ENCODE measurements at regions not wholly inside any gene's neighbourhood (a gene's known extent, or its start where the extent isn't known, plus 50 kb on each side); places are given as distances from the start of the nearest gene placed in this dataset.
"Not testable (repeated sequence)": the region's sequence is repeated elsewhere in the genome, so short reads cannot be mapped to it uniquely, and the experiment has no call there.

DNA sequence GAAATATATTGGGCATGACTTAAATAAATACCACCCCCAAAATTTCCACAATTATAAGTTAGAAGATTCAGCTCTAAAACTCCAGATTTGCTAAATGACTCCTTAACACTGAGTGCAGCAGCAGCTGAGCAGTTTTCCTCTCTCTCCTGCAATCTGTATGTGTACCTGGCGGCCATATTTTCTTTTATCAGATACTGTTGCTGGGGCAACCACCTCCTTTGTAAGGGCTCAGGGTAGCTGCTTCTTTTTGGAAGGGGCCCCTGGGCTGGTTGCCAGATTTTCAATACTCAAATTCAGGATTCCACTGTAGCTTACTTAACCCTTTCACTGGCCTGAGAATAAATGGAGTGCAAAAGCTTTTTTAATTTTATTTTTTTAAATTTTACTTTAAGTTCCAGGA lies 197.0 kb downstream of the TAF11L14 start:
- no peak for DNase-seq

DNA sequence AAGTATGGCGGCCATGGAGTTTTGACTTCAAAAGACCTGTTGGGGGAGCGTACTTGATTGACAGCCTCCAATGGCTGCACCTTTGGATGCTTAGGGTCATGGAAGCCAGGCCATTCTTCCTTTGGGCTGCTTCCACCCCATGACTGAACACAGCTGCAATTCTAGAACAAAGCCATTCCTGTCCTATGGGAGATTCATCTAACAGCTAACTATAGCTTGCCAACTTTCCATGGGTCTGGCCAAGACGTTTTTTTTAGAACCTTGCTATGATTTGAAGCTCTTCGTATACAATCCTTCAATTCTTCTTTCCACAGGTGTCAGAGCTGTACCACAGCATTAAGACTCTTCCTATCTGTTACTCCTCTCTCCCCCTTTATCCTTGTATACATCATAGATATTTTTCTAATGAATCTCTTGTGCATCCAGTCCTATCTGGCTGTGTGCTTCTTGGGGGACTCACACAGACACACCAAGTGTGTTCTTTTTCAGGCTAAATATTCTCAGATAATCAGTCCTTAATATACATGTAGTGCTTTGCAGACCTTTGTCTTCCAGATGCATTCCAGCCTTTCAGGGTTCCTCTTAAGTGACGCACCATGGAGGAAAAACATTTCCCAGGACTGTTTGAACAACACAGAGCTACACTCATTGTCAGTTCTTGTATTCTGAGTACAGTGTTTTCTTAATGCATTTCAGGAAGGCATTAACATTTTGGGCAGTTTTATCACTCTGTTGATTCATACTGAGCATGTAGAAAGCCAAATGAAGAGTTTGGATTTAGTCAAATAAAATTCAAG lies 198.9 kb downstream of the TAF11L14 start:
- no peak for DNase-seq

DNA sequence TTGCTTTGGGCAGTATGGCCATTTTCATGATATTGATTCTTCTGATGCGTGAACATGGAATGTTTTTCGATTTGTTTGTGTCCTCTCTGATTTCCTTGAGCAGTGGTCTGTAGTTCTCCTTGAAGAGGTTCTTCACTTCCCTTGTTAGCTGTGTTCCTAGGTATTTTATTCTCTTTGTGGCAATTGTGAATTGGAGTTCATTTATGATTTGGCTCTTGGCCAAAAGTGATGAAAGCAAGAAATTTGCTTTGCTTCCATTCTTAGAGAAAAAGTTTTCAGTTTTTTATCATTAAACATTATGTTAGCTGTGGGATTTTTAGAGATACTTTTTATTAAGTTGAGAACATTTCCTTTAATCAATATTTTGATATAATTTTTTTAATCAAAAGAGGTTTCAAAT lies 203.5 kb downstream of the TAF11L14 start:
- DNase-seq = no peak

DNA sequence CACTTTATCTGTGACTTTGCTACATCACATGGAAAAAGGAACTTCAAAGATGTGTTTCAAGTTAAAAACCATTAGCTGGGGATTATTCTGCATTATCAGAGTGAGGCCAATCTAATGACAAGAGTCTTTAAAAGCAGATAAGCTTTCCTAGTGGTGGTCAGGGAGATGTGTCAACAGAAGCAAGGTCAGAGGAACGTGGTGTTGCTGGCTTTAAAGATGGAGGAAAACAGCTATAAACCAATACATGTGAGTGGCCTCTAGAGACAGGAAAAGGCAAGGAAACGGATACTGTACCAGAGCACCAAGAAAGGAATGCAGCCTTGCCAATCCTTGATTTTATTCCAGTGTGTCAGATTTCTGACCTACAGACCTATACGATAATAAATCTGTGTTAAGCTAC lies 204.2 kb downstream of the TAF11L14 start:
- no peak for DNase-seq

DNA sequence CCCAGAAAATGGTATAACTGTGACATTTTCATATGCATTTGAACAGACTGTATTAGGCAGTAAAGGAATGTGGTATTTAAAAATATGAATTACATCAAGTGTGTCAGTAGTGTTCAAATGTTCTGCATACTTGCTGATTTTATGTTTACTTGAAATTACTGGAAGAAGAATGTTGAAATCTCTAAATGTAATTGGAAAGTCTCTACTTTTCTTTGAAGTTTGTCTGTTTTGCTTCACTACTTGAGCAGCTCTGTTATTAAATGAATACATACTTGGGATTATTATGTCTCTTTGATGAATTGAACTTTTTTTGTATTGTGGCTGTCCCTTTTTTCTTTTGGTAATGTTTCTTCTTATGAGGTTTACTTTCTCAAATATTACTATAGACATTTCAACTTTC lies 205.6 kb downstream of the TAF11L14 start:
- DNase-seq = no peak

DNA sequence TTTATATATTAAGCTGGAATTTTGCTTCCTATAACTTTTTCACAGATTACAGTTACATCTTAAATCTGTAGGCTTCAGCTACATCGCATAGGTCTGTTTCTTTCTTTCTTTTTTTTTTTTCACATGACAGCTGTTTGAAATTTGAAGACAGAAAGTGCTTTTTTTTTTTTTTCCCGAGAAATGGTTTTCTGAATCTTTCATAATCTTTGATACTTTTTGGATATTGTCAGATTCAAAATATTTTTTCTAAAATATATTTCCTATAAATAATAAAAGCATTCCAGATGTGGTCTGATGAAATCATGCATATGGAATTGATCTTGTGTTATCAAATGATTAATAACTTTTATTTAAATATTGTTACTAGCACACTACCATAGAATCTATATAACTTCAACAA lies 212.2 kb downstream of the TAF11L14 start:
- DNase-seq = no peak

DNA sequence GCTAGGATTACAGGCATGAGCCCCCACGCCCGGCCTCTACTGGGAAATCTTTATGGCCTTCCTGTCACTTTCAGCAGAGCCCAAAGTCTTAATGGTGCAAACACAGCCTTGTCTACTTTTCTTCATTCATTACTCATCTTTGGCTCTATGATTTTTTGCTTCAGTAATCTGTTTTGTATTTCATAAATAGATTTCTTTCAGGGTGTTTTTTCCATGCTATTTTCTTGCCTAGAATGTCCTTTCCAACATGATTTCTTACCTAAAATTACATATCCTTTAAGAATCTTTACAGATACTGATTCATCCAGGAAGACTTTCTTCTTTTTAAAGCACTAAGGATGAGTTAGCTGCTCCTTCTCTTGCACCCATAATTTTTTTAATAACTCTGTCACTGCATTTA lies 213.0 kb downstream of the TAF11L14 start:
- DNase-seq = no peak

DNA sequence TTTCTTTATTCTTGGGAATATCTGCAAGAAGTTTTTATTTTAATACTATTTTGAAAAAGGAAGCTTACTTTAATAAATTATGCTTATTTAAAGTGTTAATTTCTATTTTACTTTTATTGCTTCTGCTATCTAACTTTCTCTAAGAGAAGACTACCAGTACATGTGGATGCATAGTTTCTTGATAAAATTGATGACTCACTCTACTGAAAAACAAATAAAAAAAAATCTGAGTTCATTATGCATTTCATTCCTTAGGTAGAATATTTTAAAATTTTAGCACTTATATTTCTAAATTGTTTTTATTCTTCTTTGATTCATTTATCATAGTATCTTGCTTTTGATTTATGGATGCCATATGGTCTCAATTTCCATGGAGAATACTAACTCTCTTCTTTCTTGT lies 217.9 kb downstream of the TAF11L14 start:
- DNase-seq = no peak

DNA sequence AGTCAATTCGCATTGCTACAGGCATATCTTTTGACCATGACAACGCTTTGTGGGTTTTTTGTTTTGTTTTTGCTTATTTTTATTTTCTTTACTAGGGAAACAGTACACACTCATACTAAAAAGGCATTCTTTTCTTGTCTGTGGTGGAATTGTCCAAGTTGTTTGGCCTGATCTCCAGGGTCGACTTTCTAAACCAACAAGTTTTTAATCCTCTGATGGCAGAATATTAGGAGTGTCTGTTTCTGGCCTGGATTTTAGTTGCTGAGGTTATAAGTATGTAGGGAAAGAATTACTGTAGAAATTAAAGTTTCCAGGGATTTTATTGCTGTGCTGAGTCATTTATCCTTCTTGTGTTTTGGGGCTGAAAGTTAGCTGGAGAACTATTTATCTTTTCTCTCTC lies 218.5 kb downstream of the TAF11L14 start:
- DNase-seq = no peak

DNA sequence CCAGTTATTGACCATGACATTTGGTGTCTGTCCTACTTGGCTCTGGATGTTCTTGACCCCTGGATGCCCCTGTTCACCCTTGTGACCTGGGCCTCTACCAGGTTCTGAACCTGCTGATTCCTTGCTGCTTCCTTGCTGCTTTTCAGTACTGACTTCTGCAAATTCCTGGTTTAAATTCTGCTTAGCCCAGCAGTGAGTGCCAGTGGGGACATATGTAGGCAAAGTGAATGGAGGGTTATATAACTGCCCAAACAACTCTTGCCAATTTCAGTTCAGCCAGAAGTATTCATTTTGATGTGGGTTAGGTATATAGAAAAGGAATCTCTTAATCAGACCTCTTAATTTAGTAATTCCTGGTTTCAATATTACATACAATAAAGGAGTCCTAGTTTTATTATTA lies 220.6 kb downstream of the TAF11L14 start:
- DNase-seq = no peak

DNA sequence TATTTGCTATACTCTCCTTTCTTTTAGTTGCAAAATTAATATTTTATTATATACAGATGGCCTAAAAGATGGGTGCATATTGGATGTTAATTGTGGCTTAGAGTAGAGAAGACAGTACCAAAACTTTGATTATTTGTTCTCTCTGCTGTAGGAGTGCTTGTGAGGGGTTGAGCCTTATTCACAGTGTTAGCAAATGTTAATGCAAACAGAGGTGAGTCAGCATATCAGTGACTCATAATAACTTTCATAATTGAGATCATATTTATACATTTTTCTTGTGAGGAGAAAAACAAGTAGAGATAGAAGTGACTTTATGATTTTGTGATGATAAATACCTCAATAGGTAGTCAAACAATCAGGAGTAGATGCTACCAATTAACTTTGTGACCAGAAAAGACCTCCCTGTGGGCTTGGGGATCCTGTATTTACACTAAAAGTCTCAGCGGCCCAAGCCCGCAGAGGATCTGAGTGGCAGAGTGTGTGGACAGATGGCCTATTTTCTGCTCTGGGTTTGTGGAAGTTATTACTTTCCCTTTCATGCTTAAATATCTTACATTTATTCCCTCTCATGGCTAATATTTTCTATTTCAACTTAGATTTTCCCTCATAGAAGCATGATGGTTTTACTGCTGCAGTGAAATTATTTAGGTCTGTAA lies 226.5 kb downstream of the TAF11L14 start:
- DNase-seq = no peak

DNA sequence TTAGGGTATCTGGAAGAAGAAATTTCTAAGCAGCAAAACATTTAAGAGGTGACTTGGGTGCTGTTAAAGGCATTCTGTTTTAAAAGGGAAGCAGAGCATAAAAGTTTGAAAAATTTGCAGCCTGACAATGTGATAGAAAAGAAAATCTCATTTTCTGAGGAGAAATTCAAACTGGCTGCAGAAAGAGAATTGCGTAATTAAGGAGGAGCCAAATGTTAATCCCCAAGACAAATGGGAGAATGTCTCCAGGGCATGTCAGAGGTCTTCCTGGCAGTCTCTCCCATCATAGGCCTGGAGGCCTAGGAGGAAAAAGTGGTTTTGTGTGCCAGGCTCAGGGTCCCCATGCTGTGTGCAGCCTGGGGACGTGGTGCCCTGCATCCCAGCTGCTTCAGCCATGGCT lies 230.6 kb downstream of the TAF11L14 start:
- not testable (repeated sequence) for DNase-seq

DNA sequence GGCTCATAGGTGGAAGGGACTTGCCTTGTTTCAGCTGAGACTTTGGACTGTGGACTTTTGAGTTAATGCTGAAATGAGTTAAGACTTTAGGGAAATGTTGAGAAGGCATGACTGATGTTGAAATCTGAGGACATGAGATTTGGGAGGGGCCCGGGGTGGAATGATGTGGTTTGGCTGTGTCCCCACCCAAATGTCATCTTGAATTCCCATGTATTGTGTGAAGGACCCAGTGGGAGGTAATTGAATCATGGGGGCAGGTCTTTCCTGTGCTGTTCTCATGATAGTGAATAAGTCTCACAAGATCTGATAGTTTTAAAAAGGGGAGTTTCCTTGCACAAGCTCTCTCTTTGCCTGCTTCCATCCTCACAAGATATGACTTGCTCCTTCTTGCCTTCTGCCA lies 231.7 kb downstream of the TAF11L14 start:
- DNase-seq = not testable (repeated sequence)

DNA sequence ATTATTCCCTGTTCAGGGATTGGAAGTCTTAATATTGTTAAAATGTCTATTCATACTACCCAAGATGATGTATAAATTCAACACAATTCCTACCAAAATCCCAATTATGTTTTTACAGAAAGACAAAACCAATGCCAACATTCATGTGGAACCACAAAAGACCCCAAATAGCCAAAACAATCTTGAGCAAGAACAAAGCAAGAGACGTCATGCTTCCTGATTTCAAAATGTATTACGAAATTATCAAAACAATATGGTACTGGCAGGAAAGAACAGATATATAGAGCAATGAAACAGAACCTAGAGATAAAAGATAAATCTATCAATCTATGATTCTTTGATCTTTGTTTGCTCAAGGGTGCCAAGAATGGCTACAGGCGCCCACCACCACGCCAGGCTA lies 237.9 kb downstream of the TAF11L14 start:
- no peak for DNase-seq

DNA sequence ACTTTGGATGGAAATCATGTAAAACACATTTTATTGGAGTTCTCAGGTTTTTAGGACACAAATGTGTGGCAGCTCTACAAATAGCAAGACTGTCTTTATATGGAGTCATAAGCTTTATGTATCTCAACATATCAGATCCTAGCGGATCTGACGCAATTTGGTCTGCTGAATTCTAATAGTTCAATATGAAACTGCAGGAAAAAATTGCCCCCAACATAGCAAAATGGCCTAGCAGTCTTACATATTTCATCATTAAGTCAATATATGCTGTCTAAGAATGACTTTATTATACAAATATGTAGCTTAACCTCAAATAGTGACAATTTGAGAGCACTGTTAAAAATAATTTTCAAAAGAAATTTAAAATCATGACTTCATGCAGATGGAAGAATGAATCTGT lies 244.3 kb downstream of the TAF11L14 start:
- no peak for DNase-seq

DNA sequence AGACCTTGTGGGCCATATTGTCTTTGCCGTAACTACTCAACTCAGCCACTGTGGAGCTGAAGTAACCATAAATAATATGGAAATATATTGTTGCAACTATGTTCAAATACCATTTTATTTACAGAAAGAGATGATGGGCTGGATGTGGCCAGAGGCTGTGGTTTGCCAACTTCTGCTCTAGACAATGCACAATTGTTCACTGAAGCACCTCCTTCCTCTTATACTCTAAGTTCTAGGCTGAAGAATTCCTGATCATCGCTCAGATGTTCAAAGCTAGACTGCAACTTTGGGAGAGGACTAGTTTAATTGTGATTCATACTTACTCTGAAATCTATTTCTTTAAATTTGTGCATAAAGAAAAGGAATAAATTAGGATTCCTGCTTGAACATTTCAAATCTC lies 245.0 kb downstream of the TAF11L14 start:
- DNase-seq = no peak

DNA sequence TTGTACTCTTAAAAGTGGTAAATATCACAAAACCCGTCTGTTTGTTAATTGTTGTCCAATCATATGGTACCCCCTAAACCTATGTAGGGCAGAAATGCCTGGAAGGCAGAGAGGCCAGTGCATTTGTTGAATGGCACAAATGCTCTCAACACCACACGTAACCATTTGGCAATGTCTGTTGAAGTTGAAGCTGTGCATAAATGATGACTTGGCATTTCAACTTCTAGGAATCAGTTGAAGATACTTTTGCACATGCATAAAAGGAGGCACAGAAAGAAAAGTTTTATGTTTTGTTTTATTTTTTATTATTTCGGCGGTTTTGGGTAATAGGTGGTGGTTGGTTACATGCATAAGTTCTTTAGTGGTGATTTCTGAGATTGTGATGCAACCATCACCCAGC lies 246.6 kb downstream of the TAF11L14 start:
- no peak for DNase-seq

DNA sequence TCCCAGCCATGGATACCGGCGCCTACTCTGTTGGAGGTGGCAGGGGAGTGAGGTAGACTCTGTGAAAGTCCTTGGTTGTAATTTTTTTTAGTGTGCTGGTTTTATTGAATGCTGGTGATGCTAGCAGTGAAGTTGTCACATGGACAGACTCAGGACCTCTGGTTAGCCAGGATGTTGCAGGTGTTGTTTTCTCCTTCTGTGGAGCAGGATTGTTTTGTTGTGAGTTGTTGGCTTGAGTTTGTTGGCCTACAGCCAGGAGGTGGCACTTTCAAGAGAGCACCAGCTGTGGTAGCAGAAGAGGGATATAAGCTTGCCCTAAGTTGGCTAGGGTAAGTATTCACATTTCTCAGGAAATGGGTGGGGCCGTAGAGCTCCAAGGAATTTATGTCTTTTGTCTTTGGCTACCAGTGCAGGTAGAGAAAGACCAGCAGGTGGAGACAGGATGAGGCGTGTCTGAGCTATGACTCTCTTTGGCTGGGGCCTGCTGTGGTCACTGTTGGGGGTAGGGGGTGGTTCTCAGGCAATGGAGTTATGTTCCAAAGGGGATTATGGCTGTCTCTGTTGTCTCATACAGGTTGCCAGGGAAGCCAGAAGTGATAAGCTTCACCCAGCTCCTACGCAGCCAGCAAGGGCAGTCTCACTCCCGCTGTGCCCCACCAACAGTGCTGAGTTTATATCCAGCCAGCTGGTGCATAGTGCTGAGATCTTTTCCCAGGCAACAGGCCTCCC lies 248.7 kb downstream of the TAF11L14 start:
- DNase-seq = no peak

DNA sequence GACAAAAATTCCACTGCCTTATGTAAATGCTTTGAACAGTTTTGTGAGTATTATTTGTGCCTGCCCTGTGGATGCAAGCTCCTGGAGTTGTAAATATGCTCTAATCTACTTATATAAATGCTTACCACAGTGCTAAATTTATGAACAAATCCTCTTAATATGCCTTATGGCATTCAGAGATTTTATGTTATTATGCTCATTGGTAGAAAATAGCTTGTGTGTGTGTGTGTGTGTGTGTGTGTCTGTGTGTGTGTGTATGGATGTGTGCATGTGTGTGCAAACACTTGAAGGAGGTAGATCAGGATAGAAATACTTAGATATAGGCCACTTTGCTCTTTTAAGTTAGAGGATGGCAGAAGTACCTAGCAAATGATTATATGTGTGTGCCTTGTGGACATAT lies 253.9 kb downstream of the TAF11L14 start:
- no peak for DNase-seq

DNA sequence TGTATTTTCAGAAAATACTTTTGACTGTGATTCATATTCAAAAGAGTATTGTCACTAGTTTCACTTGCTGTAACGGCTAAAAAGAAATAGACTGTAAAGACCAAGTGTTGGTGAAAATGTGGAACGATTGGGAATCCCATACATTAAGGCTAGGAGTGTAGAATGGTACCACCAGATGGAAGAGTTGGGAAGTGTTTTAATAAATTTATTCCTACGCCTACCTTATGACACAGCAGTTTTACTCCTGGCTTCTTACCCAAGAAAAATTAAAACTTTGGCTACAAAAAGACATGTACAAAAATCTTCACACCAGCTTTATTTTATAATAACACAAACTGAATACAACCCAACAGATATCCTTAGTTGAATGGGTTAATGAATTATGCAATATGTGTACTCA lies 256.2 kb downstream of the TAF11L14 start:
- DNase-seq = no peak

DNA sequence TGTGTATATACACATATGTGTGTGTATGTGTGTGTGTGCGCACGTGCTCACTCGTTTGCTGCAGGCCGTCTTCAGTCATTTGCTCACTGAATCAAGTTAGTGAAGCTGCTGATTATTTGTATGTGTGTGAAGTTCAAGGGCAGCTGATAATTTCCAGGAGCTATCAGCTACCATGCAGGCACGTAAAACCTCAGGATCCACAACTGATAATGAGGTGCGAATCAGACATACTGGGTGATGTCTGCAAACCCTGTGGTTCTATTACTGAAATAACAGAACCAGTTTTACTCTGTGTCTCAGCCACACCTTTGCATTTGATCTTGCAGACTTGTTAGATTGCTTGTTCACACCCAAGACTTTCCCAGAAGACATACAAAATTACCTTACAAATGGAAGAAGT lies 257.6 kb downstream of the TAF11L14 start:
- no peak for DNase-seq

DNA sequence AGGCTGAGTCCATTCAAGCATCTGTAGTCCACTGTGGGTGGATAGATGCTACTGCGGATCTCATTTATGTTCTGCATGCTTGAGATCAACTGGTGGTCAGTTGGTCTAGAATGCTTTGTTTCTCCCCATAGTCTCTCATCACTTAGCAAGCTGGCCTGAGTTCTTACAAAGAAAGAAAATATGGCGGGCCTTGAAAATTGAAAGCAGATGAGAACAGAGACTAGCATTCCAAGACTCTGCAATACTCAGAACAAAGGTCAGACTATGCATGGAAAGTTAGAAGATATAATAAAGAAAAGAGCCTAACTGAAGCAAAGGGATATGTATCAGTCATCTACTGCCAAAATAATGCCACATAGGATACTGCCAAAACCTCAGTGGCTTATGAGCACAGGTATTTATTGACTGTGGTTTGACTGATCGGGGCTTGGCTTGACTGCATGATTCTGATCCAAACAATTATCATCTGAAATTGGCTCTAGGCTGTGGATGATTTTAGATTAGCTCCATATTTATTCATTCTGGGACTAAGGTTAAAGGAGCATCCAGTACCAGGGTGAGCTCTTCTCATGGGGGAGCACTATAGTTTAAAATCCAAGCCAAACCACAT lies 258.9 kb downstream of the TAF11L14 start:
- DNase-seq = no peak

DNA sequence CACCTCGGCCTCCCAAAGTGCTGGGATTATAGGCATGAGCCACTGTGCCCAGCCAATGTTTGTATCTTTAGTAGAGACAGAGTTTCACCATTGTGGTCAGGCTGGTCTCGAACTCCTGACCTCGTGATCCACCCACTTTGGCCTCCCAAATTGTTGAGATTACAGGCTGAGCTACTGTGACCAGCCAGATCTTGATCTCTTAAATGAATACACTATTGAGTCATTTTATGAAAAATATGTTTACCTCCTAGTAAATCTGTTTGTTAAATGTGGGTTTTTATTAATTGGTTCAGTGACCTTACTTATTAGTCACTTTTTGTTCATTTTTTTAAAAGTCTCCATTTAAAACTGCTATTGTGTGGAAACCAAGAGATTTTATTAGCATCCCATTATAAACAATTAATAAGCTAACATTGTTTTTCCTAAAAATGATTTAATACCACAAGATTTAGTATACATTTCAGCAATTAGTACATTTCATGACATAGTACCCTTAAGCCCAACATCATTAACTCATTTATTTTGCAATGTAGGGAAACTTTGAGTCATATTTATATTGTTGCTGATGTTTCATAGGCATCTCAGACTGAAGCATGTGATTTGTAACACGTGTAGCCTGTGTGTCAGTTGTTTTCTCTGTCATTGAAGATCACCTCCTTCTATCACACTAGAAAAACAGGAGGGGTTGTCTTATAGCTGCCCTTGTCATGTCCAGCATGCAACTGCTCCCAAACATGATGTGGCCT lies 261.2 kb downstream of the TAF11L14 start:
- DNase-seq = no peak

Measured in activated CD4-positive, CD25-positive, alpha-beta regulatory T cell (primary cell).